GM19240 (cell line): ENCODE measurements at regions not wholly inside any gene's neighbourhood (a gene's known extent, or its start where the extent isn't known, plus 50 kb on each side); places are given as distances from the start of the nearest gene placed in this dataset.

Experiments
- DNase-seq: peaks from one replicate; pipeline ENCODE4 v3.0.0; 2011; ENCODE audit warnings: low spot score; ENCODE audit not compliant: insufficient read length

DNA sequence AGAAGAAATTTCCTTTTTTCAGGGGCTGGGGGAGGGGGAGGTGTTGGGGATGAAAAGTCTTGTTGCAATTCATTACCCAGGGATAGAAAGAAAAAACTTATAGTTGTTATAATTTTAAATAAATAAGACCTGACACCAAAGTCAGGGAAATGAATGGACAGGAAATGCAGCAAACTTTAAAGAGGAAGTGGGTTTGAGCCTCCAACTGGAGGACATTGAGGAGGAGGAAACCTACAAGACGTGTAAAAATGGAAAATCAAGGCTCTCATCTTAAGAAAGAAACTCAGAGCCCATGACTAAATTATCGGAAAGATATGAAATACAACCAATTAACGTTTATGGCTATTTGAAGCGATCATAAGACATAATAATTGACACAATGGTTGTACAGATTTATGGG, 54.4 kb downstream of the NIBAN1 start:
- DNase-seq: no peak

DNA sequence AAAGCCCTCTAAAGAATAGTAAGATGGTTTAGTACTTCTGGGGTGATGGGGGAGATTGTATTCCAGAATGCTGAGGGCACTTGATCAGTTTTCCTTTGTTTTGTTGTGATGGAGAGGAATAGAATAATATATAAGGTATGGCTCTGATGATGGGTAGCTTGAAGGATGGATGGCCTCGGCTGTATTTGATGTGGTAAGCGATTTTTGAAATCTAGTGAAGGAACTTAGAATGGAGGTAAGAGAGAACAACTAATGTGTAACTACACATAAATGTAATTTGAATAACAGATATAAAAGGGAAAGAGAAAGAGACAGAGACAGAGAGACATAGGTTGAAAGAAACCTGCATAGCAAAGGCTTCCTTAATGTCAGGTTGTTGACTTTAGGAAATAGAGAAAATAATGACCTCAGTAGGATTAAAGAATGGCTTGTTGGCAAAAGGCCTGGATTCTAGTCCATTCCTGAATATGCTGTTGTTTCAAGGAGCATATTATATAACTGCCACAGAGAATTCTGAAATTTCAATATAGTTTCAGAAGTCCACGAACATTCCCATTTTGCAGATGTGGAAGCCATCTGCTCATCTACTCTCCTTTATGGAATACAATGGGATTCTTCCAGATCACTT, 58.7 kb downstream of the NIBAN1 start:
- DNase-seq: no peak

DNA sequence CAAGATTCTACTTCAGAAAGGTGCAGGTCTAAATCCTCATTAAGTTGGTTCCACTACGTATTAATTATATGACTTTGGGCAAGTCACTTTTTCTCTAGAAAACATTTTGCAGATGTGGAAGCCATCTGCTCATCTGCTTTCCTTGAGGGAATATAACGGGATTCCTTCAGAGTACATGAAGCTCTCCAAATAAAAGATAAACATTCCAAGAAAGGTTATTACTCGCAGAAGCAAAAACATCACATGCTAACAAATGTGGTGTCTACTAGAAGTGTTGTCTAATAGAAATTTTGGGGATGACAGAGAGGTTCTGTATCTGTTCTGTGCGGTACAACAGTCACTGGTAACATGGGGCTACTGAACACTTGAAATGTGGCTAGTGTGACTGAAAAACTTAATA, 60.2 kb downstream of the NIBAN1 start:
- no peak for DNase-seq

- no peak for DNase-seq
Observed at GRCh38 chr1:184912392-184912791, 61.9 kb downstream of the NIBAN1 start.

DNA sequence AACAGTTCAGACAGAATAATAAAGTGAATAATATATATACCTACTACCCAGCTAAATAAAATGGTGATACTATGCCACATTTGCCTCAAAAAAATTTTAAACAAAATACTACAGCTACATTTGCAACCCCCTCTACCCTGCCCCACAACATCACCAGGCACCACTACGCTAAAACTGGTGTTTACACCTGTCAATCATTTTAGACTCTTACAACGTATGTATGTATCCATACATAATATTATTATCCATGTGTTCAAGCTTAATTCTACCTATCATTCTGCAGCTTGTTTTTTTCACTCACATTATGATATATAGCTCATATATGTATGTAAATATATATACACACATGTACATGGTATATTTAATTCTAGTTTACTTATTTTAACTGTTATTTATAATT, 62.5 kb downstream of the NIBAN1 start:
- DNase-seq: no peak

- no peak for DNase-seq
Observed at GRCh38 chr1:184911103-184911745, 63.1 kb downstream of the NIBAN1 start.

DNA sequence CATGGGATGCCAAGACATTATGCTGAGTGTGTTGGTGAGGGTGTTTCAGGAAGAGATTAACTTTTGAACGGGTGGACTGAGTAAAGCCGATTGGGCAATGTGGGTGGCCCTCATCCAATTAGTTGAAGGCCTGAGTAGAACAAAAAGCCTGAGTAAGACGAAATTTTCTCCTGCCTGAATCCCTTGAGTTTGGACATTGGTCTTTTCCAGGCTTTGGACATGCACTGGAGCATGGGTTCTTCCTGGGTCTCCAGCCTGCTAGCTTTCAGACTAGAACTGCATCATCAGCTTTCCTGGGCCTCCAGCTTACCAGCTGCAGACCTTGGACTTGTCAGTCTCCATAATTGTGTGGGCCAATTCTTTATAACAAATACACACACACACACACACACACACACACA, 63.6 kb downstream of the NIBAN1 start:
- no peak for DNase-seq

DNA sequence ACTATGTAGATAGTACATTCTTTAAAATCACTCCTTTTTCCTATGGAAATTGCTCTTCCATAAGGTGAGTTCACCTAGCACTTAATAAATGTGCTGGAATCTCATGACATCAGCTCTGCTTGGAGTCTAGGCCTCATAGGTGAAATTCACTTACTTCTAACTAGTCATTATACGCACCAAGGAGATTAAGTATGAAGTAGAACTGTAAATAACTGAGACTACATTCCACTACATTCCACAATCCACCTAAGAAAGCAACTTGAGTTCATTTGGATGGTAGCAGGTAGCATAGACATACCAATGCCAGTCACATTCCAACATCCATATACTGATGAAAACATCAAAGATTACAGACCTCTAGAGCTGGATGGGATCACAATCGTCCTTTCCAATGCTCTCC, 64.3 kb downstream of the NIBAN1 start:
- DNase-seq: no peak

DNA sequence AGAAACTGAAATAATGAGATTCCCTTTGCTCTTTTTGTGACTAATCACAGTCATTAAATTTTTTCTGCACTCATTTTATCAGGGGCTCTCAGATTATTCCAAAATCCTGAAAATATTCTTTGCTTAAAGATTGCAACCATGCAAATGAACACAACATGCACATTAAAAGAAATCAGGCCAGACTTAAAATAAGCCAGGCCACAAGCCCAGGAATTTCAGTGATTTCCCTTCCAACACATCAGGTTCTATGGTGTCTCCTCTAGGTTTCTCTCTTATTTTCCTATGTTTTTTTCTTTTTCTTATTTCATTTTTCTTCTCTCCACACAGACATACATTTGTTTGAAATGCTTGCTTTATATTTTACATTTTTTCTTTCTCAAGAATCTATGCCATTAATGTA, 65.3 kb downstream of the NIBAN1 start:
- DNase-seq: no peak

- DNase-seq: no peak
Observed at GRCh38 chr1:184908506-184908905, 65.8 kb downstream of the NIBAN1 start.

DNA sequence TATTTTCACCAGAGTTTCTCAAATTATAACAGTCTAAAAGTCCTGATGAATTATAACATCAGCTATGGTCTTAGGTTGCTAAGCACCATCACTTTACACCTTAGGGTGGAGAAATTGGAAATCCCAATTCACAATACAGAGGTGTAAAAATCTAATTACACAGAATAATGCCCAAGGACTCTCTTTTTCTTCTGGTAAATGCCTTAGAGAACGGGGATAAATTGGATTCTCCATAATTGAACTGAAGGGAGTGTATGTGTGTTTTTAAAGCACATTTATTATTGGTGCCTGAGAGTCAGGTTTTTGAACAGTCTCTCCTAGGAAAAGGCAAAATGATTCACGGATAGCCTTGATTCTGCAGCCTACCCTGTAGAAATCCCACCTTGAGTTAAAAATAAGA, 66.8 kb downstream of the NIBAN1 start:
- DNase-seq: no peak

DNA sequence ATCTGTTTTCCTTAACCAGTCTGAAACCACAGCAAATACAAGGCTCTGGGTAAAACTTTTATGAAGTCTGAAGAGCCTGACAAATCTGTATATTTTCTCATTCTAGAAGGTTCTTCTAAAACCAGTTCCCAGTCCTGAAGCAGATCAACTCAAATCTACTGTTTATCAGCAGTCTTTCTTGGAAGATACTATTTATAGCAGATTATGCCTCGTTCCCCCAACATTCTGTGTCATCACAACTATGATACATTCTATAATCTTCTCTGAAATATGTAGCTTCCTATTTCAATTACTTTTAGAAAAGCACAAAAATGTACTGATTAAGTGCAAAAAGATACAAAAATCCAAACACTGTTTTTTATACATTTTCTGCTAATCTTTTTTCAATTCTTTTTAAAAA, 67.5 kb downstream of the NIBAN1 start:
- DNase-seq: no peak

DNA sequence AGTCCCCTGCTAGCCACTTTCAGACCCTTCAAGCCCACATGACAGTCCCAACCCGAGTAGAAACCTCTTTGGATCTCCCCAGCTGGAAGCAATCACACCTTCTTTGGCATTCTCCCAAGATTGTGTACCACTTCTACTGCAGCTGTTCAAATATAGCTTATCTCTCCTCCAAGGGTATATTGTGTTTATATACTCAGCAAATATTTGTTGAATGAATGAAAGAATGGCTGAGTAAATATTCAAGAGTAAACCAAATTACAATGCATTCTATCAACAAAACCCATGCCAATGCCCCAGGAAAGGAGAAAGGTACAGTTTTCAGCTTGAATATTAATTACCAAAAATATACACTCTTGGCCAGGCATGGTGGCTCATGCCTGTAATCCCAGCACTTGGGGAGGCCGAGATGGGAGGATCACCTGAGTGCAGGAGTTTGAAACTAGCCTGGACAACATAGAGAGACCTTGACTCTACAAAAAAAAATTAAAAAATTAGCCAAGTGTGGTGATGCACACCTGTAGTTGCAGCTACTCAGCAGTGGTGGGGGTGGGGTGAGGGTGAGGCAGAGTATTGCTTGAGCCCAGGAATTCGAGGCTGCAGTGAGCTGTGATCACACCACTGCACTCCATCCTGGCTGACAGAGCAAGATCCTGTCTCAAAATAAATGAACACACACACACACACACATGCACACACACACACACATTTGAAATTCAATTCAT, 68.5 kb downstream of the NIBAN1 start:
- no peak for DNase-seq

DNA sequence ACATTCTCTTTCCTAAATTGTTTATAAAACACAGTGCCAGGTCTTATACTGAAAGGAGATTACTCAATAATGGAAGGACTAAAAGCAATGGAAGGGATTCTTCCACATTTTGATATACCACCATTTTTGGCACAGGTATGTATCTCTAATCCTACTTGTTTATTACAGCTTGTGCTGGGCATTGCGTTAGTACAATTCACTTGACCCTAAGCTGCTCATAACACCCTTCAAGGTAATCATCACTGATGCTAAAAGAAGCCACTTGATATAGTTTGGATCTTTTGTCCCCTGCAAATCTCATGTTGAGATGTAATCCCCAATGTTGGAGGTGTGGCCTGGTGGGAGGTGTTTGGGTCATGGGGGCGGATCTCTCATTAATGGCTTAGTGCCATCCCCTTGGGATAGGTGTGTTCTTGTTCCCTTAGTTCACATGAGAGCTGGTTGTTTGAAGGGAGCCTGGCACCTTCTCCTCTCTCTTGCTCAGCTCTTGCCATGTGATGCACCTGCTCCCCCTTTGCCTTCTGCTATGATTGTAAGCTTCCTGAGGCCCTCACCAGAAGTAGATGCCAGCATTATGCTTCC, 71.1 kb downstream of the NIBAN1 start:
- no peak for DNase-seq

- DNase-seq: no peak
Observed at GRCh38 chr1:184900507-184900906, 73.8 kb downstream of the NIBAN1 start.

GRCh38 chr1:184896000-184896399, 78.3 kb downstream of the NIBAN1 start:
- DNase-seq: no peak

DNA sequence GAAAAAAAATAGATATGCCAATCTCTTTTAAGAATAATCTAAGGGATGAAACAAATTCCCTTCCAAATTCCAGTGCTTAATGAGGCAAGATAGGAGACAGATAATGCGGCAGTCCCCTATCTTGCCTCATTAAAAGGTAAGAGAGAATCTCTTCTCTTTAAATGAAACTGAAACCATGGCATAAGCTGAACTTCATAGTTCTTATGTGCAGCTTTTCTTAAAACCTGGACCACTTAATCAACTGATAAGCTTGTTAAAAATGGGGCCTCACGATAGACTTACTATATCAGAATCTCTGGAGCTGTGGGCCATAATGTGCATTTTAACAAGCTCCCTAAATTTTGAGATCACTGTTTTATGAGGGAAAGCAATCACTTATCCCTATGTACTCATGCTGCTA, 79.2 kb downstream of the NIBAN1 start:
- DNase-seq: no peak

DNA sequence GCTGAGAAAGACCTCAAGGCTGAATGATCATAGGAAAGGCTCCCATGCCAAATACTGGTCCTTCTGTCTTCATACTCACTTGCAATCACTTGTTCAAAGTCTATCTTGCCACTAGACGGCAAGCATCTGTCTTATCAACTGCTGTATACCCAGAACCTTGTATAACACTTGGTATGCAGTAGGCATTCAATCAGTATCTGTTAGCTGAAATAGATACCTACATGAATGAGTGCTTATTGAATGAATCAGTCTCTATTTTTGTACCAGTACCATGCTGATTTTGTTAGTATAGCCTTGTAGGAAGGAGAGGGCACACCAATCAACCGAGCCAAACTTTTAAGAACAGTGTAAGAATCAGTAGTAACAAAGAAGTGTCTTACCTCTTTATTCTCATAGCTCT, 80.6 kb downstream of the NIBAN1 start:
- no peak for DNase-seq

DNA sequence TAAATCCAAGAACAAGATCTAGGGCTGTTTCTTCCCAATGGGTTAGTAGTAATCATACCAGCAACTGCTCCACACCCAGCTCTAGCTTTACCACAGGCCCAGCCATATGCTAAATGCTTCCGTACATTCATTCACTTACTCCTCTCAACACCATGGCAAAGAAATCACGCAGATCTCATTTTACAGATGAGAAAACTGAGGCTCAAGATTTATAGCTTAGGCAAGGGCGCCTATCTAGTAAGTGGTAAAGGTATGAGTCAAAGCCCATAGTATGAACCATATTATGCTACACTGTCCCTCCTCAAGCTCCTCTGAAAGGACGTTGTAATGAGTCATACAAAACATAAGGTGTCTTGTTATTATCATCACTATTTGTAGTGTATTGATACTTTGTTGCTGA, 82.2 kb downstream of the NIBAN1 start:
- DNase-seq: no peak

GRCh38 chr1:184891440-184891839, 82.9 kb downstream of the NIBAN1 start:
- DNase-seq: no peak

DNA sequence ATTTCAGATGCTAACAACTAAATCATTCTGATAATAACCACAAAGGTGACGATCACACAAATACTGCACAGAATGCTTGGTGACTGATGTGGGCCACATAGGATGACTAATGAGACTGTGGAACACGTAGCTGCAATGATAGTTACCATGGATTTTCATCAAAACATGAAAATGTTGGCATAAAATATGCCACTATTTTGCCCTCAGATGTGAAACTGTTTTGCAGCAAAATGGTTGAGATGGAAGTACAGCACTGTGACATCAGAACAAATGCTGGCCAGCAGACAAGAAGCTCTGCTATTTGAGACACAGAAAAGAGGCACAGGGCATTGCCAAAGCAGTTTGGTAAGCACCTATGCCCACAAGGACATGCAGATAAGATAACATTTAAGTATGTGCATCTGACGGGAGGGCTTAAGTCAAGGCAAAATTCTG, 83.8 kb downstream of the NIBAN1 start:
- no peak for DNase-seq

- DNase-seq: no peak
Observed at GRCh38 chr1:184889902-184890301, 84.4 kb downstream of the NIBAN1 start.
